22Rv1 (cell line): ENCODE measurements at regions not wholly inside any gene's neighbourhood (a gene's known extent, or its start where the extent isn't known, plus 50 kb on each side); places are given as distances from the start of the nearest gene placed in this dataset.

Experiments used
- H3K27ac ChIP-seq: fragments of 450-650 bp; 2 replicates; pipeline ENCODE4 v1.5.1; 2017
- CTCF ChIP-seq: fragments of 450-650 bp; IDR thresholded peaks from 2 replicates; pipeline ENCODE4 v1.5.1; 2017; ENCODE audit warnings: mild to moderate bottlenecking
- ZFX ChIP-seq: fragments of 450-650 bp; IDR thresholded peaks from 2 replicates; pipeline ENCODE4 v1.6.1; 2017; ENCODE audit warnings: antibody characterized with exemption, borderline replicate concordance

- TF ChIP-seq CTCF = no peak
- TF ChIP-seq ZFX = no peak
- no peak overlapping the region for H3K27ac ChIP-seq
Observed at GRCh38 chr12:89799316-89799715, 90.7 kb upstream of the ATP2B1 start.

- H3K27ac ChIP-seq = no peak overlapping the region
- TF ChIP-seq ZFX = no peak
- no peak for TF ChIP-seq CTCF
Observed at GRCh38 chr12:89797436-89797835, 88.8 kb upstream of the ATP2B1 start.

GRCh38 chr12:89796798-89797382 is 88.3 kb upstream of the ATP2B1 start:
- H3K27ac ChIP-seq = no peak overlapping the region
- TF ChIP-seq CTCF = no peak
- no peak for TF ChIP-seq ZFX

- no peak overlapping the region for H3K27ac ChIP-seq
- TF ChIP-seq CTCF (no peak), ZFX (no peak)
Observed at GRCh38 chr12:89793946-89794345, 85.3 kb upstream of the ATP2B1 start.

- TF ChIP-seq CTCF (no peak), ZFX (no peak)
- H3K27ac ChIP-seq = no peak overlapping the region
Observed at GRCh38 chr12:89791286-89791685, 82.6 kb upstream of the ATP2B1 start.

- TF ChIP-seq CTCF (no peak), ZFX (no peak)
- no peak overlapping the region for H3K27ac ChIP-seq
Observed at GRCh38 chr12:89789862-89790261, 81.2 kb upstream of the ATP2B1 start.

GRCh38 chr12:89787763-89788162 is 79.1 kb upstream of the ATP2B1 start:
- no peak overlapping the region for H3K27ac ChIP-seq
- TF ChIP-seq CTCF (no peak), ZFX (no peak)
